ENCODE measurements at regions not wholly inside any gene's neighbourhood (a gene's known extent, or its start where the extent isn't known, plus 50 kb on each side); places are given as distances from the start of the nearest gene placed in this dataset.

DNA sequence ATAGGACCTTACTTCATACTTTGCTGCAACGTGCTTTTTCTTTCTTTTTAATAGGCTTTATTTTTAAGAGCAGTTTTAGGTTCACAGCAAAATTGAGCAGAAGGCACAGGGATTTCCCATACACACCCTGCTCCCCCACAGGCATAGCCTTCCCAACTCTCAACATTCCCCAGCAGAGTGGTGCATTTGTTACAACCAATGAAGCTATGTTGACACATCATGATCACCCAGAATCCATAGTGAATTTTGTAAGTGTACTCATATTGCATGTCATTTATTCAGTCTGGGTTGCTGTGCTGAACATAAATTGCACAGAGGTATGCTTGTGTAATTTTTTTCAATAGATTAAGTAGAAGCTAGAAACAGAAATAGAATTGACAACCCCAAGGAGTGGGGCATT is 327.3 kb downstream of the INHBA start:
- ChIA-PET POLR2A (no interaction called here), CTCF (no interaction called here)
- H3K4me2 ChIP-seq (replicated peaks; ENCODE audit: low read depth, low read length, poor library complexity, severe bottlenecking): no peak overlapping the region
- intact Hi-C loops (cut with micrococcal nuclease): no loop called here
- H3K27me3 ChIP-seq (replicated peaks in 1 of 4; ENCODE audit: control extremely low read depth in 1 of 4, control insufficient read depth in 3 of 4, insufficient read depth in 4 of 4, low read length in 3 of 4): no peaks in the 10 kb centered on the region
- no CpG with 5 or more reads among the region's 1 CpG for WGBS (ENCODE audit: insufficient coverage)
- H2AFZ ChIP-seq (ENCODE audit: insufficient read depth, low read depth, low read length, poor library complexity, severe bottlenecking): no peak overlapping the region
- ATAC-seq (ENCODE audit: low read depth) (no peak), DNase-seq (no peak)
- Mint-ChIP-seq H3K4me1 (no peaks in the 10 kb centered on the region), H3K27me3 (no peaks in the 10 kb centered on the region), H3K9me3 (ENCODE audit: insufficient read depth) (no peaks in the 10 kb centered on the region), H3K27ac (no peak overlapping the region), H3K4me3 (no peak overlapping the region)
- no peaks in the 10 kb centered on the region for H3K36me3 ChIP-seq (replicated peaks in 1 of 2; ENCODE audit: control extremely low read depth in 1 of 2, control insufficient read depth in 1 of 2, extremely low read depth in 1 of 2, insufficient read depth in 2 of 2, low read length in 1 of 2)
- H3K4me3 ChIP-seq (ENCODE audit: control extremely low read depth in 1 of 5, extremely low read depth in 1 of 5, insufficient read depth in 1 of 5, low read depth in 2 of 5, low read length in 4 of 5): no peak overlapping the region
- H3K27ac ChIP-seq (ENCODE audit: low read length in 2 of 2): no peak overlapping the region
- no peaks in the 10 kb centered on the region for H3K79me2 ChIP-seq (ENCODE audit: control insufficient read depth, insufficient read depth, low read length)
- H3K4me1 ChIP-seq (ENCODE audit: control insufficient read depth in 2 of 2, insufficient read depth in 2 of 2, low read length in 2 of 2): no peaks in the 10 kb centered on the region
- H4K20me1 ChIP-seq (ENCODE audit: control insufficient read depth, insufficient read depth, low read length, poor library complexity, severe bottlenecking): no peaks in the 10 kb centered on the region
- no peaks in the 10 kb centered on the region for H3K9me3 ChIP-seq (ENCODE audit: control extremely low read depth in 1 of 3, control insufficient read depth in 2 of 3, insufficient read depth in 1 of 3, low read length in 2 of 3)
- no peak overlapping the region for H3K9ac ChIP-seq (ENCODE audit: low read length)
- TF ChIP-seq EZH2 (IDR thresholded peaks at IDR 0.05; ENCODE audit: borderline replicate concordance, insufficient read depth, low read depth, low read length, poor library complexity, severe bottlenecking): no peak
- TF ChIP-seq, protein P1, sequence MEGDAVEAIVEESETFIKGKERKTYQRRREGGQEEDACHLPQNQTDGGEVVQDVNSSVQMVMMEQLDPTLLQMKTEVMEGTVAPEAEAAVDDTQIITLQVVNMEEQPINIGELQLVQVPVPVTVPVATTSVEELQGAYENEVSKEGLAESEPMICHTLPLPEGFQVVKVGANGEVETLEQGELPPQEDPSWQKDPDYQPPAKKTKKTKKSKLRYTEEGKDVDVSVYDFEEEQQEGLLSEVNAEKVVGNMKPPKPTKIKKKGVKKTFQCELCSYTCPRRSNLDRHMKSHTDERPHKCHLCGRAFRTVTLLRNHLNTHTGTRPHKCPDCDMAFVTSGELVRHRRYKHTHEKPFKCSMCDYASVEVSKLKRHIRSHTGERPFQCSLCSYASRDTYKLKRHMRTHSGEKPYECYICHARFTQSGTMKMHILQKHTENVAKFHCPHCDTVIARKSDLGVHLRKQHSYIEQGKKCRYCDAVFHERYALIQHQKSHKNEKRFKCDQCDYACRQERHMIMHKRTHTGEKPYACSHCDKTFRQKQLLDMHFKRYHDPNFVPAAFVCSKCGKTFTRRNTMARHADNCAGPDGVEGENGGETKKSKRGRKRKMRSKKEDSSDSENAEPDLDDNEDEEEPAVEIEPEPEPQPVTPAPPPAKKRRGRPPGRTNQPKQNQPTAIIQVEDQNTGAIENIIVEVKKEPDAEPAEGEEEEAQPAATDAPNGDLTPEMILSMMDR (IDR thresholded peaks at IDR 0.05): no peak

DNA sequence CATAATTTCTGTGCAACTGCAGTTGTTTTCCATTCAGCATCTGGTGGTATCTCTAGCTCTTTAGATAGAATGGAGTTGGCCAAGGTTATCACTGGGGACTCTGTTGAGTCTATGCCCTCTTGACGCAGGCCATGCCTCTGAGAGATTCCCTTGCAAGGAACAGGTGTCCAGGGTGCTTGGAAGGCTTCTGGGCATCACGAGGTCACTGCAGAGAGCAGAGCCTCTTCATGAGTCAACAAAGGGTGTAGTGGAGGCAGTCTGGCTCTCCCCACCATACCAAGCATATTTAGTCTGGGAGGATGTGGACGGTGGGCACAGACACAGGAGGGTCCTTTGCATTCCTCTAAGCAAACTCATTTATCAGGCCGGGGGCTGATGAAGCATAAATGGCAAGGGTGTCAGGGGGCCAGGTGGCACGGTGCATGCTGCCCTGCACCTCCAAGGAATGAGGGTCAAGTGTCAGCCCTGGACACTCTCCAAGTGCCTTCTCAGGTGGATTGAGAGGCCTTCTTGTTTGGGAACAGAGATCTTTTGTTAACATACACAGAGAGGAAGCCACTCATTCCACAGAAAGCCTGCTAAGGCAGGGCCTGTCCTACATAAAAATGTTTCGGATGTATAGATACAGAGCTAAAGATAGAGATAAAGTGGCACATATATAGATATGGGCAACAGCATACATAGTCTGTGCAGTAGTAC is 328.6 kb downstream of the INHBA start:
- Mint-ChIP-seq H3K27me3 (no peaks in the 10 kb centered on the region), H3K9me3 (ENCODE audit: insufficient read depth) (no peaks in the 10 kb centered on the region), H3K4me3 (no peak overlapping the region), H3K27ac (no peak overlapping the region), H3K4me1 (no peaks in the 10 kb centered on the region)
- no peaks in the 10 kb centered on the region for H3K36me3 ChIP-seq (replicated peaks in 1 of 2; ENCODE audit: control extremely low read depth in 1 of 2, control insufficient read depth in 1 of 2, extremely low read depth in 1 of 2, insufficient read depth in 2 of 2, low read length in 1 of 2)
- POLR2A ChIA-PET: no interaction called here
- no peak overlapping the region for H3K9ac ChIP-seq (ENCODE audit: low read length)
- no peak overlapping the region for H3K27ac ChIP-seq (ENCODE audit: low read length in 2 of 2)
- no peak for ATAC-seq (ENCODE audit: low read depth)
- H3K9me3 ChIP-seq (ENCODE audit: control extremely low read depth in 1 of 3, control insufficient read depth in 2 of 3, insufficient read depth in 1 of 3, low read length in 2 of 3): peaks cover 0 to 2% (median 0%) of the 10 kb centered on the region in 3 donors
- intact Hi-C loops (cut with micrococcal nuclease): no loop called here
- no peak overlapping the region for H3K4me3 ChIP-seq (ENCODE audit: control extremely low read depth in 1 of 5, extremely low read depth in 1 of 5, insufficient read depth in 1 of 5, low read depth in 2 of 5, low read length in 4 of 5)
- CTCF ChIA-PET: no interaction called here
- TF ChIP-seq, protein P1 (IDR thresholded peaks at IDR 0.05): no peak
- TF ChIP-seq EZH2 (IDR thresholded peaks at IDR 0.05; ENCODE audit: borderline replicate concordance, insufficient read depth, low read depth, low read length, poor library complexity, severe bottlenecking): no peak
- H3K79me2 ChIP-seq (ENCODE audit: control insufficient read depth, insufficient read depth, low read length): no peaks in the 10 kb centered on the region
- no peaks in the 10 kb centered on the region for H3K27me3 ChIP-seq (replicated peaks in 1 of 4; ENCODE audit: control extremely low read depth in 1 of 4, control insufficient read depth in 3 of 4, insufficient read depth in 4 of 4, low read length in 3 of 4)
- DNase-seq: no peak
- H3K4me1 ChIP-seq (ENCODE audit: control insufficient read depth in 2 of 2, insufficient read depth in 2 of 2, low read length in 2 of 2): no peaks in the 10 kb centered on the region
- WGBS (ENCODE audit: insufficient coverage): 87% methylated on average over 3 of the region's 6 CpGs
- H4K20me1 ChIP-seq (ENCODE audit: control insufficient read depth, insufficient read depth, low read length, poor library complexity, severe bottlenecking): no peaks in the 10 kb centered on the region
- H3K4me2 ChIP-seq (replicated peaks; ENCODE audit: low read depth, low read length, poor library complexity, severe bottlenecking): no peak overlapping the region
- no peak overlapping the region for H2AFZ ChIP-seq (ENCODE audit: insufficient read depth, low read depth, low read length, poor library complexity, severe bottlenecking)
